ENCODE measurements at regions not wholly inside any gene's neighbourhood (a gene's known extent, or its start where the extent isn't known, plus 50 kb on each side); places are given as distances from the start of the nearest gene placed in this dataset.

DNA sequence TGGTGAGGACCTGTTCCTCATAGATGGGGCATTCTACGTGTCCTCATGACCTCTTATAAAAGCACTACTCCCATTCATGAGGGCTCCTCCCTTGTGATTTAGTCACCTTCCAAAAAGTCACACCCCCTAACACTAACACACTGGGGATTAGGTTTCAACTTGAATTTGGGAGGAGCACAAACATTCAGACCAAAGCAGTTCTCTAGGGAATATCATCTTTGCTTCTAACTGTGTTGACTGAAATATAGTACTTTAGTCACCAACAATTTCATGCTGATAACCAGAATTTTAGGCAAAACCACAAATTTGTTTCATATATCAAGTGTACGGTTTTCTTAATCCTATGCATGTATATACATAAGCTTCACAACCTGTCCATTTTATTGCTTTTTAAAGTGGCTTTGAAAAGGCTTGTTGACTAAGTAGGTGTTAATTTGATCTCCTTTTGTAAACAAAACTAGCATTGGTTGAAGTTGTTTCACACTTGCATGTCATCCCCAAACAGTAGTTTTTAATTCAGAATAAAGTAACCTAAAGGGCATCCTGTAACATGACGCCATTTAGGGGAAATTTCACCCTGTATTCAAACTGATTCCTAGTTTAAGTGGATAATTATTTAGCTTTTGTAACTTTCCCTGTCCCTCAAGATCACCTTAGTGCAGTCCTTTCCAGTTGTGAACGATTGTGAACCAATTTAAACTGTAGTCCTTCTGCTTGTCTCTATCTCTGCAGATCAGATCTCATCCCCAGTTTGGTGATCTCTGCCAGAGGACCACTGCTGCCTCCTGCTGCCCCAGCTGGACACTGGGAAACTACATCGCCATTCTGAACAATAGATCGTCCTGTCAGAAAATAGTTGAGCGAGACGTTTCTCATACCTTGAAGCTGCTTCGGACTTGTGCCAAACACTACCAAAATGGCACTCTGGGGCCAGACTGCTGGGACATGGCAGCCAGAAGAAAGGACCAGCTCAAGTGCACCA is 141.1 kb downstream of the TLR5 start (continued):
- TF ChIP-seq, protein P1, sequence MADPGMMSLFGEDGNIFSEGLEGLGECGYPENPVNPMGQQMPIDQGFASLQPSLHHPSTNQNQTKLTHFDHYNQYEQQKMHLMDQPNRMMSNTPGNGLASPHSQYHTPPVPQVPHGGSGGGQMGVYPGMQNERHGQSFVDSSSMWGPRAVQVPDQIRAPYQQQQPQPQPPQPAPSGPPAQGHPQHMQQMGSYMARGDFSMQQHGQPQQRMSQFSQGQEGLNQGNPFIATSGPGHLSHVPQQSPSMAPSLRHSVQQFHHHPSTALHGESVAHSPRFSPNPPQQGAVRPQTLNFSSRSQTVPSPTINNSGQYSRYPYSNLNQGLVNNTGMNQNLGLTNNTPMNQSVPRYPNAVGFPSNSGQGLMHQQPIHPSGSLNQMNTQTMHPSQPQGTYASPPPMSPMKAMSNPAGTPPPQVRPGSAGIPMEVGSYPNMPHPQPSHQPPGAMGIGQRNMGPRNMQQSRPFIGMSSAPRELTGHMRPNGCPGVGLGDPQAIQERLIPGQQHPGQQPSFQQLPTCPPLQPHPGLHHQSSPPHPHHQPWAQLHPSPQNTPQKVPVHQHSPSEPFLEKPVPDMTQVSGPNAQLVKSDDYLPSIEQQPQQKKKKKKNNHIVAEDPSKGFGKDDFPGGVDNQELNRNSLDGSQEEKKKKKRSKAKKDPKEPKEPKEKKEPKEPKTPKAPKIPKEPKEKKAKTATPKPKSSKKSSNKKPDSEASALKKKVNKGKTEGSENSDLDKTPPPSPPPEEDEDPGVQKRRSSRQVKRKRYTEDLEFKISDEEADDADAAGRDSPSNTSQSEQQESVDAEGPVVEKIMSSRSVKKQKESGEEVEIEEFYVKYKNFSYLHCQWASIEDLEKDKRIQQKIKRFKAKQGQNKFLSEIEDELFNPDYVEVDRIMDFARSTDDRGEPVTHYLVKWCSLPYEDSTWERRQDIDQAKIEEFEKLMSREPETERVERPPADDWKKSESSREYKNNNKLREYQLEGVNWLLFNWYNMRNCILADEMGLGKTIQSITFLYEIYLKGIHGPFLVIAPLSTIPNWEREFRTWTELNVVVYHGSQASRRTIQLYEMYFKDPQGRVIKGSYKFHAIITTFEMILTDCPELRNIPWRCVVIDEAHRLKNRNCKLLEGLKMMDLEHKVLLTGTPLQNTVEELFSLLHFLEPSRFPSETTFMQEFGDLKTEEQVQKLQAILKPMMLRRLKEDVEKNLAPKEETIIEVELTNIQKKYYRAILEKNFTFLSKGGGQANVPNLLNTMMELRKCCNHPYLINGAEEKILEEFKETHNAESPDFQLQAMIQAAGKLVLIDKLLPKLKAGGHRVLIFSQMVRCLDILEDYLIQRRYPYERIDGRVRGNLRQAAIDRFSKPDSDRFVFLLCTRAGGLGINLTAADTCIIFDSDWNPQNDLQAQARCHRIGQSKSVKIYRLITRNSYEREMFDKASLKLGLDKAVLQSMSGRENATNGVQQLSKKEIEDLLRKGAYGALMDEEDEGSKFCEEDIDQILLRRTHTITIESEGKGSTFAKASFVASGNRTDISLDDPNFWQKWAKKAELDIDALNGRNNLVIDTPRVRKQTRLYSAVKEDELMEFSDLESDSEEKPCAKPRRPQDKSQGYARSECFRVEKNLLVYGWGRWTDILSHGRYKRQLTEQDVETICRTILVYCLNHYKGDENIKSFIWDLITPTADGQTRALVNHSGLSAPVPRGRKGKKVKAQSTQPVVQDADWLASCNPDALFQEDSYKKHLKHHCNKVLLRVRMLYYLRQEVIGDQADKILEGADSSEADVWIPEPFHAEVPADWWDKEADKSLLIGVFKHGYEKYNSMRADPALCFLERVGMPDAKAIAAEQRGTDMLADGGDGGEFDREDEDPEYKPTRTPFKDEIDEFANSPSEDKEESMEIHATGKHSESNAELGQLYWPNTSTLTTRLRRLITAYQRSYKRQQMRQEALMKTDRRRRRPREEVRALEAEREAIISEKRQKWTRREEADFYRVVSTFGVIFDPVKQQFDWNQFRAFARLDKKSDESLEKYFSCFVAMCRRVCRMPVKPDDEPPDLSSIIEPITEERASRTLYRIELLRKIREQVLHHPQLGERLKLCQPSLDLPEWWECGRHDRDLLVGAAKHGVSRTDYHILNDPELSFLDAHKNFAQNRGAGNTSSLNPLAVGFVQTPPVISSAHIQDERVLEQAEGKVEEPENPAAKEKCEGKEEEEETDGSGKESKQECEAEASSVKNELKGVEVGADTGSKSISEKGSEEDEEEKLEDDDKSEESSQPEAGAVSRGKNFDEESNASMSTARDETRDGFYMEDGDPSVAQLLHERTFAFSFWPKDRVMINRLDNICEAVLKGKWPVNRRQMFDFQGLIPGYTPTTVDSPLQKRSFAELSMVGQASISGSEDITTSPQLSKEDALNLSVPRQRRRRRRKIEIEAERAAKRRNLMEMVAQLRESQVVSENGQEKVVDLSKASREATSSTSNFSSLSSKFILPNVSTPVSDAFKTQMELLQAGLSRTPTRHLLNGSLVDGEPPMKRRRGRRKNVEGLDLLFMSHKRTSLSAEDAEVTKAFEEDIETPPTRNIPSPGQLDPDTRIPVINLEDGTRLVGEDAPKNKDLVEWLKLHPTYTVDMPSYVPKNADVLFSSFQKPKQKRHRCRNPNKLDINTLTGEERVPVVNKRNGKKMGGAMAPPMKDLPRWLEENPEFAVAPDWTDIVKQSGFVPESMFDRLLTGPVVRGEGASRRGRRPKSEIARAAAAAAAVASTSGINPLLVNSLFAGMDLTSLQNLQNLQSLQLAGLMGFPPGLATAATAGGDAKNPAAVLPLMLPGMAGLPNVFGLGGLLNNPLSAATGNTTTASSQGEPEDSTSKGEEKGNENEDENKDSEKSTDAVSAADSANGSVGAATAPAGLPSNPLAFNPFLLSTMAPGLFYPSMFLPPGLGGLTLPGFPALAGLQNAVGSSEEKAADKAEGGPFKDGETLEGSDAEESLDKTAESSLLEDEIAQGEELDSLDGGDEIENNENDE (IDR thresholded peaks at IDR 0.05; ENCODE audit: insufficient replicate concordance, low read length) = no peak
